ENCODE measurements at regions not wholly inside any gene's neighbourhood (a gene's known extent, or its start where the extent isn't known, plus 50 kb on each side); places are given as distances from the start of the nearest gene placed in this dataset.

- TF ChIP-seq CTCF (IDR thresholded peaks at IDR 0.05; ENCODE audit: low read depth, low read length, poor library complexity, severe bottlenecking) (no peak), EZH2phosphoT487 (IDR thresholded peaks at IDR 0.05; ENCODE audit: borderline replicate concordance, low read length) (no peak)
Observed at GRCh38 chr22:44606126-44606525, 95.9 kb upstream of the PRR5 start.

All from DOHH2 (cell line).